ENCODE measurements at regions not wholly inside any gene's neighbourhood (a gene's known extent, or its start where the extent isn't known, plus 50 kb on each side); places are given as distances from the start of the nearest gene placed in this dataset.

- no peak for TF ChIP-seq POLR2A (IDR thresholded peaks at IDR 0.05; ENCODE audit: low read length)
- TF ChIP-seq GATA1 (IDR thresholded peaks at IDR 0.05; ENCODE audit: low read depth, low read length): no peak
Observed at GRCh38 chr2:122112216-122113005, 357.0 kb downstream of the TSN start.
